Retina (tissue), 1 donor: ENCODE measurements at regions not wholly inside any gene's neighbourhood (a gene's known extent, or its start where the extent isn't known, plus 50 kb on each side); places are given as distances from the start of the nearest gene placed in this dataset.
"Not testable (repeated sequence)": the region's sequence is repeated elsewhere in the genome, so short reads cannot be mapped to it uniquely, and the experiment has no call there.

Source experiments
- DNase-seq: peaks from one replicate; pipeline ENCODE4 v3.0.0-alpha.2; 2016

DNA sequence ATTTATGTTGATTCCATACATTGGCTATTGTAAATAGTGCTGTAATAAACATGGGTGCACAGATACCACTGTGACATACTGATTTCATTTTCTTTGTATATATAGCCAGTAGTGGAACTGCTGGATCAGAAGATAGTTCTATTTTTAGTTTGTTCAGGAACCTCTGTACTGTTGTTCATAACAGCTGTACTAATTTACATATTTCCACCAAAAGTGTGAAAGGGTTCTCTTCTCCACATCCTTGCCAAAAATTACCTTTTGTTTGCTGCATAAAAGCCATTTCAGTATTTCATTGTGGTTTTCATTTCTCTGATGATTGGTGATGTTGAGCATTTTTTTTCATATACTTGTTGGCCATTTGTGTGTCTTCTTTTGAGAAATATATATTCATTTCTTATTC is 1962.1 kb downstream of the PCDH9 start:
- DNase-seq: no peak

GRCh38 chr13:65265988-65266387 is 1964.1 kb downstream of the PCDH9 start:
- no peak for DNase-seq

GRCh38 chr13:65264066-65264465 is 1966.1 kb downstream of the PCDH9 start:
- DNase-seq: no peak

DNA sequence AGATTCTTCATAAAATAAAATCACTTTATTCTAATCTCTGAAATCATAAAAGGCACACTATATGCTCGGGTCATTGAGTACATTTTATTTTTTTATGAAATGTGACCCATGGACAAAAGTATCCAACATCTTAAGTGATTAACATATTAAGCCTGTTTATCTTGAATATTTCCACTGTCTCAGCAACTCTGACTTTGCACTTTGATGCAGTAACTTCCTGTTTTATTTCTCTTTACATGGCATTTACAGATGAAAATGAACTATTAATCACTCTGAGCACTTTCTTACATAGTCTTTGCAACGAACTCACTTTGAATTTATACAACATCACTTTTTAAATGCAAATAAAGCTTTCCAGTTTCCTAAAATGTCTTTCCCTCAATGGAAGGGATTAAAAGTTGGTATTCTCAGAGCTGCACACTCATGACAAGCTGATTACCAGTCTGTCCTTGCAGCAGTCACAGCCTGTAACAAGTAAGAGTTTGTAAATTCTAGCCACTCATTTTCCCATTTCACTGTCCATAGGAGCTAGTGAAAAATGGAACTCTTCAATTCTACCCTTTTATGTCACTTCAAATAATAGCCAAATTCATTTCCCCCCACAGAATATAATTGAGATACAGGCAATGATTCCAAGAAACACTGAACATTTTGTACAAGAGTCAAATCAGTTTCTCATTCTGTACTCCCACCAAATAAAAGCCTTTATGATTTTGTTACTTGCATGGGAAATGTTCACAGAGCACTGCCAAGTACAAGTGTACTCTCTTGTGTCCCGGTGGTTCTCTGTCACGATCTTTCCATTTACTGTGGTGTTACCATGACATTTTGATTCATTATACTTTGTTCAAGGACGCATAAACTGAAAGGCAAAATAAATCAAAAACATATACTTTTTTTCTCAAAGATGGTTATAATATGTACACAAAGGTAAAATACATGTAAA is 1968.9 kb downstream of the PCDH9 start:
- DNase-seq: no peak

GRCh38 chr13:65240773-65241172 is 1989.4 kb downstream of the PCDH9 start:
- no peak for DNase-seq

DNA sequence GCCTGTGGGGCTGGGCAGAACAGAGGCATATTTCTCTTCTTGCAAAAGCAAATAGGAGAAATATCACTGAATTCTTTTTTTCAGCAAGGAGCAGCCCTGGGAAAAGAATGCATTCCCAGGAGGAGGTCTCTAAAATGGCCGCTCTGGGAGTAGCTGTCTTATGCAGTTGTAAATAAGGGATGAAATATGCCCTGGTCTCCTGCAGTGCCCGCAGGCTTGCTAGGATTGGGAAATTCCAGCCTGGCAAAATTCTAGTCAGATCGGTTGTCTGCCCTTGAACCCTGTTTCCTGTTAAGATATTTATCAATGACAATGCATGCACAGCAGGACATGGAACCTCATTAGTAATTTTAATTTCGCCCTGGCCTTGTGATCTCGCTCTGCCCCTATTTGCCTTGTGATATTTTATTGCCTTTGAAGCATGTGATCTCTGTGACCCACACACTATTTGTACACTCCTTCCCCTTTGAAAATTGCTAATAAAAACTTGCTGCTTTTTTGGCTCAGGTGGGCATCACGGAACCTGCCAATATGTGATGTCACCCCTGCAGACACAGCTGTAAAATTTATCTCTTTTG is 1993.2 kb downstream of the PCDH9 start:
- no peak for DNase-seq

- DNase-seq: no peak
These were observed 2012.6 kb downstream of the PCDH9 start for GRCh38 chr13:65217471-65217995.

DNA sequence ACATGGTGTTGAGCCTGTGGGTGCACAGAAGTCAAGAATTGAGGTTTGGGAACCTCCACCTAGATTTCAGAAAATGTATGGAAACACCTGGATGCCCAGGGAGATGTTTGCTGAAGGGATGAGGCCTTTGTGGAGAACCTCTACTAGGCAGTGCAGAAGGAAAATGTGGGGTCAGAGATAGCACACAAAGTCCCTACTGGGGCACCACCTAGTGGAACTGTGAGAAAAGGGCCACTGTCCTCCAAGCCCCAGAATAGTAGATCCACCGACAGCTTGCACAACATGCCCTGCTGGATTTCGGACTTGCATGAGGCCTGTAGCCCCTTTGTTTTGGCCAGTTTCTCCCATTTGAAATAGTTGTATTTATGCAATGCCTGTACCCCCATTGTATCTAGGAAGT is 2027.3 kb downstream of the PCDH9 start:
- DNase-seq: not testable (repeated sequence)

GRCh38 chr13:65188721-65189120 is 2041.4 kb downstream of the PCDH9 start:
- DNase-seq: no peak

- no peak for DNase-seq
These were observed 2062.1 kb downstream of the PCDH9 start for GRCh38 chr13:65168026-65168425.

- no peak for DNase-seq
These were observed 2063.5 kb downstream of the PCDH9 start for GRCh38 chr13:65166675-65167074.

- no peak for DNase-seq
These were observed 2070.3 kb downstream of the PCDH9 start for GRCh38 chr13:65159803-65160202.

DNA sequence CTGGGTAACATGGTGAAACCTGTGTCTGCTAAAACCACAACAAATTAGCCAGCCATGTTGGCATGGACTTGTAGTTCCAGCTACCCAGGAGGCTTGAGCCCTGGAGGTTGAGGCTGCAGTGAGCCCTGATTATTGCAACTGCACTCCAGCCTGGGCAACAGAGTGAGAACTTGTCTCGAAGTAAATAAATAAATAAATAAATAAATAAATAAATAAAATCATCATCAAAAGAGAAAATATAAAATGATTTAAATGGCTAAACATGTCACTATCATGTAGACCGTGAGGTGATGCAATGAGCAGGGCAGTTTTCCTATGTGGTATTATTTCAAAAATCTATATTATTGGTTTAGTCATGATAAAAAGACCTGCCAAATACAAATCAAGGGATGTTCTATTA is 2074.3 kb downstream of the PCDH9 start:
- DNase-seq: no peak

DNA sequence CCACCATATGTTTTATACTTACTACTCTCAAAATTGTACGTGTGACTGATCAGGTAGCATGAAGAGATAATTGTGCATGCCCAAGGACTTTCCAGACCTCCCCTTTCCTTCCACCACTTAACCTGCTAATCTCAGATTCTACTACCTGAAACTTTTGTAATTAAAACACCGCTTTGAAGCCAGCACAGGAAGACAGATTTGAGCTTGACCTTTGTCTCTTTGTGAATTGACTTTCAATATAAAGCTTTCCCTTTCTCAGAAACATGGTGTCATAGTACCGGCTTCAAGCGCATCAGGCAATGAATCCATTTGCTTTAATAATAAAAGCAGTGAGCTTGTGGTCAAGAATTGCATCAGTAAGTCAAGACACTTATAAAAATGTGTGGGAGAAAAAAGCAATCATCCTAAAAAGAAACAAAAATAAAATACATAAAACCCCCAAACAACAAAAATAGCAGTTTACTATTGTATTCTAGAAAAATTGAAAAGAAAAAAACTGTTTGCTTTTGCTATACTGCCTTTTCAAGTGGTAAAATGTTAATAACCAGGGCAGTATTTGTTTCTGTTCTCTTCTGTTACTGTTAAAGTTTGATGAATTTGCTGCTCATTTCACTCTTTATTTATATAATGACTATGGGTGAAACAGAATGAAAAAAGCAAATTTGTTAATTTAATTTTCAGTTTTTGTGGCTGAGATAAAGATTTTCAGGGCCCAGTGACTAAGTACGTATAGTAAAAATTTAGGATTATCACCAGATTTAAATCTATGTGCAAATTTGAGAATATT is 2075.3 kb downstream of the PCDH9 start:
- no peak for DNase-seq

GRCh38 chr13:65149687-65150086 is 2080.4 kb downstream of the PCDH9 start:
- DNase-seq: no peak

- DNase-seq: no peak
These were observed 2086.2 kb downstream of the PCDH9 start for GRCh38 chr13:65143920-65144319.

DNA sequence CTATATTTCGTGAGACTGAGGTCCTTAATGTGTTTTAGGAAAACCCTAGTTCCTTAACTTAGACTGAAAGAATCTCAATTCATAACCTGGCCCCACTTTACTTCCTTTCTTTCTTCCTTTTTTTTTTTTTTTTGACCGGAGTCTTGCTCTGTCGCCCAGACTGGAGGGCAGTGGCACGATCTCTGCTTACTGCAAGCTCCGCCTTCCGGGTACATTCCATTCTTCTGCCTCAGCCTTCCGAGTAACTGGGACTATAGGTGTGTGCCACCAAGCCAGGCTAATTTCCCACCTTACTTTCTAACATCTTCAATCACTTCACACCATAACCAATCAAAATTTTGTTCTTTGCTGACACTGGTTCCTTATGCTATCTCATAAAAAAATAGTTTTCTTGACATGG is 2097.0 kb downstream of the PCDH9 start:
- no peak for DNase-seq

DNA sequence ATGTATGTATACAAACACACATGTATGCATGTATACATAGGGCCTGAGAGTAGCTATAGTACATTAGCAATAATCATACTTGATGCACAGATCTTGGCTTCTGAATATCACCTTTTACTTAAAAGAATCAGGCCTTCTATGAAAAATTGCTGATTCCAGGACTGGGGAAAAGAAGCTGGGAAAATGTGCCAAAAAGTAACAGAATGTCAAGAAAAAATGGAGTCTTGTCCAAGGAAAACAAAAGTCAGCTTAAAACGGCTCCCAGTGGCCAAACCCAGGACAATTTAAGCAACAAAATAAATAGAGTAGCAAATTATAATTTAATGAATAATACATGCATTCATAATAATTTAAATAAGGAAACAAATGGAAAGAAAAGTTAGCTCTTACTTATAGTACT is 2104.9 kb downstream of the PCDH9 start:
- DNase-seq: no peak

DNA sequence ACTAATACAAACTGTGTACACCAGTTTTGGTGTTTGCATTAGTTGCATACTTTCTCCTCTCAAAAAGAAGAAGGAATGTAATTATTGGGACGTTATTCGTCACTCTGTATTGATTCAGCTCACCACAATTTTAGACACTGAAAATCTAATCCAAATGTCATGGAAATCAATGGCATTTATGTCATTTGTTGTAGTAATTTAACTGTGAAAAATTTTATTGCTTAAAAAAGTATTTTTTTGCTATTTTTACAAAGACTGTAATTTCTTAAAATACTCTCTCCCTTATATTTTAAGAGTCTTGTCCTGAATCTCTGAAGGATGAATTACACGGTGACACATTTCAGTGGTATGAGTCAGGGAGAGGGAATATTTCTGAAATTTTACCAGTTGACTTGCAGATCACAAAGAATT is 2117.6 kb downstream of the PCDH9 start:
- DNase-seq: no peak

- no peak for DNase-seq
These were observed 2118.0 kb downstream of the PCDH9 start for GRCh38 chr13:65112123-65112522.

GRCh38 chr13:65111223-65111622 is 2118.9 kb downstream of the PCDH9 start:
- DNase-seq: no peak

DNA sequence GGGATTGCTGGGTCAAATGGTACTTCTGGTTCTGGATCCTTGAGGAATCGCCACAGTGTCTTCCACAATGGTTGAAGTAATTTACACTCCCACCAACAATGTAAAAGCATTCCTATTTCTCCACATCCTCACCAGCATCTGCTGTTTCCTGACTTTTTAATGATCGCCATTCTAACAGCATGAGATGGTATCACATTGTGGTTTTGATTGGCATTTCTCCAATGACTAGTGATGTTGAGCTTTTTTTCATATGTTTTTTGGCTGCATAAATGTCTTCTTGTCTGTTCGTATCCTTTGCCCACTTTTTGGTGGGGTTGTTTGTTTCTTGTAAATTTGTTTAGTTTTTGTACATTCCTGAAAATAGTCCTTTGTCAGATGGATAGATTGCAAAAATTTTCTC is 2125.7 kb downstream of the PCDH9 start:
- DNase-seq: not testable (repeated sequence)

DNA sequence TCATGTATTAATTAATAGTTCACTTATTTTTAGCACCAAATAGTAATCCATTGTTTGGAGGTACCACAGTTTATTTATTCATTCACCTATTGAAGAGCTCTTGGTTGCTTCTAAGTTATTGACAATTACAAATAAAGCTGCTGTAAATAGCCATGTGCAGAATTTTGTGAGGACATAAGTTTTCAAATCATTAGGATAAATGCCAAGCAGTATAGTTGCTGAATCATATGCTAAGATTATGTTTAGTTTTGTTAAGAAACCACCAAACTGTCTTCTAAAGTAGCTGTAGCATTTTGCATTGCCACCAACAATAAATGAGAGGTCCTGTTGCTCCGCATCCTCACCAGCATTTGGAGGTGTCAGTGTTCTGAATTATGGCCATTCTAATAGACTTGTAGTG is 2126.8 kb downstream of the PCDH9 start:
- DNase-seq: no peak
